ENCODE measurements at regions not wholly inside any gene's neighbourhood (a gene's known extent, or its start where the extent isn't known, plus 50 kb on each side); places are given as distances from the start of the nearest gene placed in this dataset.
A peak's percentile ranks its signal among the peaks of the same experiment; 100 is the strongest.

DNA sequence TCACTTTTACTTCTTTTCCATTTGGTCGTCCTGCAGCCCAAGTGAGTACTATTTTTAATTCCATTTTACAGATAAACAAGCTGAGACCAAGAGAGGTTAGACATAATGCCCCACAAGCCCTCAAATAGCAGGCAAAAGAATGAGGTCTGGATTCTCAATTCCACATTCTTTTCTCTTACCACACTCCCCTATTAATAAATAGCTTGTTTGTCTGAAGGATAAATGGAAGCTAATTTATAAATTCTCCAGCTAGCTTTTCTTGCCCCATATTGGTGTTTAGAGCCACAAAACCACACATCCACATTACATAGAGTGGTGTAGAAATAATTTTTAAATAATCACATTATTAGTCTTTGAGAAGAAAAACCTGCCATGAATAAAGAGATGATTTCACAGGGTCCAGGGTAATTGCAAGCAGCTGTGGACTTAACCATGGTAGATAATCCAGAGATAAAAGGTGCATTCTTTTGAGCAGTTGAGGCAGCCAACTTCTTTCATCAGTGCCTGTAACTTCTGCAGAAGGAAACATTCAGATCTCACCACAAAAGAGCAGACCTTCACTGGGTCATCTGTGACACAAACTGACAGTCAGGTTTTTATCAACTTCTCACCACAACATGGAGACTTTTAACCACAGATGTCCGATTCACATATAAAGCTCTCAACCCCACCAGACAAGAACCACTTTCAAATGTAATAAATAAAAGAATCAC lies 313.4 kb upstream of the STT3B start:
- DNase-seq (ENCODE audit: low read depth), result peak; percentile 86

DNA sequence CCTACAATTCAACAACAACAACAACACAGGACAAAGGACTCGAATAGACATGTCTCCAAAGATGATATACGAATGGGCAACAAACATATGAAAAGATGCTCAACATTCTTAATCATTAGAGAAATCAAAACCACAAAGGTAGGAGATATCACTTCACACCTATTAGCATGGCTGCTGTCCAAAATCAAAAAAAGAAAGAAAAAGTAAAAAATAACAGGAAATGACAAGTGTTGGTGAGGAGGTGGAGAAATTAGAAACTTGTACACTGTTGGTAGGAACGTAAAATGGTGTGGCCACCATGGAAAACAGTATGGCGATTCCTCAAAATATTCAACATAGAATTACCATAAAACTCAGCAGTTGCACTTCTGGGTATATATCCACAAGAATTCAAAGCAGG lies 312.3 kb upstream of the STT3B start:
- no peak for DNase-seq (ENCODE audit: low read depth)
- TF ChIP-seq MYC (IDR thresholded peaks at IDR 0.05; ENCODE audit: low read depth, low read length) (no peak), POLR2A (IDR thresholded peaks at IDR 0.05; ENCODE audit: extremely low read depth, insufficient read length) (no peak)
- TF ChIP-seq, protein P1, sequence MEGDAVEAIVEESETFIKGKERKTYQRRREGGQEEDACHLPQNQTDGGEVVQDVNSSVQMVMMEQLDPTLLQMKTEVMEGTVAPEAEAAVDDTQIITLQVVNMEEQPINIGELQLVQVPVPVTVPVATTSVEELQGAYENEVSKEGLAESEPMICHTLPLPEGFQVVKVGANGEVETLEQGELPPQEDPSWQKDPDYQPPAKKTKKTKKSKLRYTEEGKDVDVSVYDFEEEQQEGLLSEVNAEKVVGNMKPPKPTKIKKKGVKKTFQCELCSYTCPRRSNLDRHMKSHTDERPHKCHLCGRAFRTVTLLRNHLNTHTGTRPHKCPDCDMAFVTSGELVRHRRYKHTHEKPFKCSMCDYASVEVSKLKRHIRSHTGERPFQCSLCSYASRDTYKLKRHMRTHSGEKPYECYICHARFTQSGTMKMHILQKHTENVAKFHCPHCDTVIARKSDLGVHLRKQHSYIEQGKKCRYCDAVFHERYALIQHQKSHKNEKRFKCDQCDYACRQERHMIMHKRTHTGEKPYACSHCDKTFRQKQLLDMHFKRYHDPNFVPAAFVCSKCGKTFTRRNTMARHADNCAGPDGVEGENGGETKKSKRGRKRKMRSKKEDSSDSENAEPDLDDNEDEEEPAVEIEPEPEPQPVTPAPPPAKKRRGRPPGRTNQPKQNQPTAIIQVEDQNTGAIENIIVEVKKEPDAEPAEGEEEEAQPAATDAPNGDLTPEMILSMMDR (IDR thresholded peaks at IDR 0.05; ENCODE audit: low read depth, low read length), result no peak
- TF ChIP-seq, protein P2, sequence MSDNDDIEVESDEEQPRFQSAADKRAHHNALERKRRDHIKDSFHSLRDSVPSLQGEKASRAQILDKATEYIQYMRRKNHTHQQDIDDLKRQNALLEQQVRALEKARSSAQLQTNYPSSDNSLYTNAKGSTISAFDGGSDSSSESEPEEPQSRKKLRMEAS (IDR thresholded peaks at IDR 0.05; ENCODE audit: low read depth, low read length), result no peak
- H3K4me3 ChIP-seq (ENCODE audit: low read depth, low read length), result no peak overlapping the region

More for the DNA sequence above, 313.4 kb upstream of the STT3B start:
- TF ChIP-seq, protein P2 (IDR thresholded peaks at IDR 0.05; ENCODE audit: low read depth, low read length), result no peak
- peak; percentile 23 for TF ChIP-seq POLR2A (IDR thresholded peaks at IDR 0.05; ENCODE audit: extremely low read depth, insufficient read length)
- no peak overlapping the region for H3K4me3 ChIP-seq (ENCODE audit: low read depth, low read length)

DNA sequence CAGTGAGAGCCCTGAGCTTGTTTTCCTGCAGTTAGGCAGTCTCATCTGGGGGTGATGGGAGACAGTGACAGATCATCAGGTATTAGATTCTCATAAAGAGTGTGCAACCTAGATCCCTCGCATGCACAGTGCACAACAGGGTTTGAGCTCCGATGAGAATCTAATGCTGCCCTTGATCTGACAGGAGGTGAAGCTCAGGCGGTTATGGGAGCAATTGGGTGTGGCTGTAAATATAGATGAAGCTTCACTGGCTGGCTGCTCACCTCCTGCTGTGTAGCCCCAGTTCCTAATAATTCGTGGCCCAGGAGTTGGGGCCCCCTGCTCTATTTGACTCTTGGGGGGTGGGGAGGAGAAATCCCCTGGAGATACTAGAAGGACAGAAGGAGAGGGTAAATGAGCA lies 309.4 kb upstream of the STT3B start:
- H3K4me3 ChIP-seq (ENCODE audit: low read depth, low read length), result no peak overlapping the region
- peak; percentile 58 for DNase-seq (ENCODE audit: low read depth)
- TF ChIP-seq, protein P2 (IDR thresholded peaks at IDR 0.05; ENCODE audit: low read depth, low read length), result no peak
- TF ChIP-seq, protein P1 (IDR thresholded peaks at IDR 0.05; ENCODE audit: low read depth, low read length), result no peak
- TF ChIP-seq POLR2A (IDR thresholded peaks at IDR 0.05; ENCODE audit: extremely low read depth, insufficient read length), result no peak
- no peak for TF ChIP-seq MYC (IDR thresholded peaks at IDR 0.05; ENCODE audit: low read depth, low read length)

DNA sequence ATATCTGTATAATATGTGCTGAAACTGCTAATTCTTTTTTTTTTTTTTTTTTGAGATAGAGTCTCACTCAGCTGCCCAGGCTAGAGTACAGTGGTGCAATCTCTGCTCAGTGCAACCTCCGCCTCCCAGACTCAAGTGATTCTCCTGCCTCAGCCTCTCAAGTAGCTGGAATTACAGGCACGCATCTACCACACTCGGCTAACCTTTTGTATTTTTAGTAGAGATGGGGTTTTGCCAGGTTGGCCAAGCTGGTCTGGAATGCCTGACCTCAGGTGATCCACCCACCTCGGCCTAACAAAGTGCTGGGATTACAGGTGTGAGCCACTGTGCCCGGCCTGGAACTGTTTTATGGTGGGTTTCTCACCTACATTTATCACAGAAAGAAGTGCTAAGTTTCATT lies 307.8 kb upstream of the STT3B start:
- TF ChIP-seq MYC (IDR thresholded peaks at IDR 0.05; ENCODE audit: low read depth, low read length) (no peak), POLR2A (IDR thresholded peaks at IDR 0.05; ENCODE audit: extremely low read depth, insufficient read length) (no peak)
- TF ChIP-seq, protein P1 (IDR thresholded peaks at IDR 0.05; ENCODE audit: low read depth, low read length), result no peak
- TF ChIP-seq, protein P2 (IDR thresholded peaks at IDR 0.05; ENCODE audit: low read depth, low read length), result no peak
- no peak overlapping the region for H3K4me3 ChIP-seq (ENCODE audit: low read depth, low read length)
- DNase-seq (ENCODE audit: low read depth), result no peak

DNA sequence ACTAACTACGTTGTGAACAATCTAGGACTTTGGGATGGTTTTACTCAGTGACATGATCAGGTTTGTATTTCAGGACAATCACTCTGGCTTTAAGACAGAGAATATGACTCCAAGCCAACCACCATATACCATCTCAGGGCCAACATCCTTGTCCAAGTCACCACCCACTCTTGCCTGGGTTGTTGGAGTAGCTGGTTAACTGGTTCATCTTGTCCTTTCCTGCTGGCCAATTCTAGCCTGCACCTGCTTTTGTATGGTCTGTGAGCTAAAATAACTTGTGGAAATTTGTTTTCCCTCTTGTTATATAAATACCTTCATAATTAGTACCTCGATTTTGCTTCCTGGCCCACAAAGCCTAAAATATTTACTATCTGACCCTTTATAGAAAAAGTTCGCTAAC lies 306.8 kb upstream of the STT3B start:
- TF ChIP-seq POLR2A (IDR thresholded peaks at IDR 0.05; ENCODE audit: extremely low read depth, insufficient read length), result no peak
- TF ChIP-seq, protein P2 (IDR thresholded peaks at IDR 0.05; ENCODE audit: low read depth, low read length), result no peak
- no peak for TF ChIP-seq MYC (IDR thresholded peaks at IDR 0.05; ENCODE audit: low read depth, low read length)
- TF ChIP-seq, protein P1 (IDR thresholded peaks at IDR 0.05; ENCODE audit: low read depth, low read length), result no peak
- DNase-seq (ENCODE audit: low read depth), result peak; percentile 60
- H3K4me3 ChIP-seq (ENCODE audit: low read depth, low read length), result peak overlapping the region; percentile 39

DNA sequence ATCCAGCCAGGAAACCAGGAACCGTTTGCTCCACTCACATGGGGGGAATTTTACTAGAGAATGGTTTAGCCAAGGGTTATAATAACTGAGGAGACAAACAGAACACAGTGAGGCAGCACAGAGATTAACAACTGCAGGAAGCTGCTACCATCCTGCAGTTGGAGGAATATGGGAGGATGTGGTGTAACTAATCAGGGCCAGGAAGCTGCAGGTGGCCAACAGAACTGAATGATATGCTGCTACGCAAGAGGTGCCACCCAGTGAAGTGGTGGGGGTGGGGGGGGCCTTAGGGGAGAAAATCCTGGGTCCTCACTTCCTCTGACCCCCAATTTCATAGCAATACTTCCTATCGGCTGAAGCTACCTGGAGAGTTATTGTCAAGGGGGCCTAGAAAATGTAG lies 306.4 kb upstream of the STT3B start:
- H3K4me3 ChIP-seq (ENCODE audit: low read depth, low read length), result peak overlapping the region; percentile 39
- peak; percentile 91 for DNase-seq (ENCODE audit: low read depth)
- TF ChIP-seq MYC (IDR thresholded peaks at IDR 0.05; ENCODE audit: low read depth, low read length) (peak; percentile 69), POLR2A (IDR thresholded peaks at IDR 0.05; ENCODE audit: extremely low read depth, insufficient read length) (no peak)
